ENCODE measurements at regions not wholly inside any gene's neighbourhood (a gene's known extent, or its start where the extent isn't known, plus 50 kb on each side); places are given as distances from the start of the nearest gene placed in this dataset.

GRCh38 chrX:9090766-9091165 lies 56.8 kb upstream of the FAM9B start:
- TF ChIP-seq CTCF (conservative IDR thresholded peaks at IDR 0.05) = no peak
- no peak for TF ChIP-seq ZFX (IDR thresholded peaks at IDR 0.05)

Data from C4-2B (cell line).